T-helper 1 cell (primary cell): ENCODE measurements at regions not wholly inside any gene's neighbourhood (a gene's known extent, or its start where the extent isn't known, plus 50 kb on each side); places are given as distances from the start of the nearest gene placed in this dataset.
"Not testable (repeated sequence)": the region's sequence is repeated elsewhere in the genome, so short reads cannot be mapped to it uniquely, and the experiment has no call there.

Experiments
- DNase-seq, 5 donors: peaks; one replicate each; pipeline ENCODE4 v3.0.0-alpha.2; 2012 to 2020

DNA sequence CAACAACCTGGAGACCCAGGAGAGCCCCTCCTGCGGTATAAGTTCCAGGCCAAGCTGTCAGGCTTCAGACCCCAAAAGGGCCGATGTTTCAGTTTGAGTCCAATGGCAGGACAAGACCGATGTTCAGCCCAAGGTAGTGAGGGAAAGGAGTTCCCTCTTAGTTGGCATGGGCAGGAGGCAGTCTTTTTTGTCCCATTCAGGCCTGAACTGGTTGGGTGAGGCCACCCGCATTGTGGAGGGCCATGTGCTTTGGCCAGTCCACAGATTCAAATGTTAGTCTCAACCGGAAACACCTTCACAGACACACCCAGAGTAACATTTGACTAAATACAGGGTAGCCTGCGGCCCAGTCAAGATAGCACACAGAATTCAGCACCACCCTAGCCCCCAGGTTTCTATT is 89.6 kb upstream of the ANKRD10 start:
- DNase-seq, result no peak

DNA sequence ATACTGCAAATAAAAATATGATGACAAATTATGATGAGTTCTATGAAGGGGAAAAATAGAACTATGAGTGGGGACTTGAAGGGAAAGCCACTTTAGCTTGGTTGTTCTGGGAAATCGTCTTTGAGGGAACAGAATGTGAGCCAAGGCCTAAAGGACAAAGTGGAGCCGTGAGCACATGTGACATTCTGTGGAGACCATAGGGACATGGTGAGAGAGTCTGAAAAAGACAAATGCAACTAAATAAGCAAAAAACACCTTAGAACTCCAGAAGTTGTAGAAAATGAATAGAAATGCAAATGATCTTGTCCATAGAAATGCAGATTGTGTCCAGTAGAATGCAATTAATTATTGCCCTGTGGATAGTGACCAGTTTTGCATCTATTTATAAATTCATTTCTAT is 86.8 kb upstream of the ANKRD10 start:
- DNase-seq, result no peak

DNA sequence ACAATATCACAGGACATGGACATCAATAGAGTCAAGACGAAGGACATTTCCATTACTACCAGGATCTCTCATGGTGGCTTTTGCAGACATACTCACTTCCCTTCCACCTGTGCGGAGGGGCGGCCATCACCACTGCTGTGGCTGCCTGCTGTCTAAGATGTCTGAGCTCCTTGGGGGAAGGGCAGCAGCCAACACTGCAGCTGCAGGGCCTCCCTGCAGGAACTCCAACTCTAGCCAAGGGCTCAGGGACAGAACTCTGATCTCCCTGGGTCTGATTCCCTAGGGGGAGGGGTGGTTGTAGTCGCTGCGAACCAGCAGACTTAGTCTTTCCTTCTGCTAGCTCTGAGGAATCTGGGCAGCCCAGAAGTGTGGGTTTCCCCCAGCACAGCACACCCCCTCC is 78.9 kb upstream of the ANKRD10 start:
- no peak for DNase-seq

DNA sequence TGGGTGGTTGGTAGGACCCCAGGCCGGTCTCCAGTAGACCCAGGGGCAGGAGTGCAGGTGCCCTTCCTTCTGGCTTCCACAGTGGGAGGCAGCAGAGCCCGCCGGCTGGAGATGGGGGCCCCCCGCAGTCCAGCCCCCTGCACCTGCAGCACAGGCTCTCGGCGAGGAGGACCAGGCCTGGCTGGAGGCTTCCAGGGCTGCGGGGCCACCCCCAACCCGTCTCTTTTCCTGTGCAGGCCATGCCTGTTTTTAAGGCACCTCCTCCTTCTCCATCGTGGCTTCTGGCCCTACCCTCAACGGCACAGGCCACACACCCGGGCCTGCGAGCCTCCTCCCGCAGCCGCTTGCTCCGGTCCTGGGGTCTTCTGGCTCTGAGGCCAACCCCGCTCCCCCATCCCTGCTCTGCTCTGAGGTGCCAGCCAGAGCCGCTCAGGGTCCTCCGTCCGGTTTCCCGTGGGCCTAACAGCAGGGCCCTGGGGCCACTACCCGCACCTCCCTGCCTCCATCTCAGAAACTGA is 77.2 kb upstream of the ANKRD10 start:
- no peak for DNase-seq

DNA sequence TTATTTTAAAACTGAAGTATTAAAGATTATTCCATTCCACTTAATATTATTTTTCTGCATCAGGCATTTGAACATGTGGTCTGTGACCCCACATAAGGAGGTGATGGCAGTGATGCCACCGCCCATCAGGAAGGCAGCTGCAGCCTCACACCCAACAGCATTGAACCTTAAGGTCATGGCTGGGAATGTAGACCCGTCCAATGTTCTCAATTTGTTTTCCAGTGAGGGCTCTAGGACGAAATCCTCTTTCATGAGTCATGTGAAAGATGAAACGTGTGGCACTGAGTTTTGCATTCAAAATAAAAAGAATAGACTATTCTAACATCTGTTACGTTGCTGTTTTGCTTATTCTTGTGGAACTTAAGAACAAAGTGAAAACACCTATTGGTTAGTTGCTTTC is 74.5 kb upstream of the ANKRD10 start:
- no peak for DNase-seq

DNA sequence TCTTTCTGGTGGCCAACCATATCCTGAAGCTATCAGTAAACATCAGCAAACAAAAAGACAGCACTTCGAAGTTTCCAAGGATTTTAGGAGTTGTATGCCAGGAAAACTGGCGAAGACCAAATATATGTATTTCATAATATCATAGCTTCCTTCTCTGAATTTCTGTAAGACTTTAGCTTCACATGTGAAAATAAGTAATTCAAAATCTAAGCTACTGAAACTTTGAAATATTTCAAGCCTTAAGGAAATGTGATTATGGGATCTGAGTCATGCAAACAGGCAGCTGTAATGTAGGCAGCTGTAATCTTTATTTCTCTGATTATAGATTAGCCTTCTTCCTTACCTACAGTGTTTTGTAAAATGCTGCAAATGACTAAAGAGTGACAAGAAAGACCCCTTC is 70.7 kb upstream of the ANKRD10 start:
- DNase-seq, result no peak

DNA sequence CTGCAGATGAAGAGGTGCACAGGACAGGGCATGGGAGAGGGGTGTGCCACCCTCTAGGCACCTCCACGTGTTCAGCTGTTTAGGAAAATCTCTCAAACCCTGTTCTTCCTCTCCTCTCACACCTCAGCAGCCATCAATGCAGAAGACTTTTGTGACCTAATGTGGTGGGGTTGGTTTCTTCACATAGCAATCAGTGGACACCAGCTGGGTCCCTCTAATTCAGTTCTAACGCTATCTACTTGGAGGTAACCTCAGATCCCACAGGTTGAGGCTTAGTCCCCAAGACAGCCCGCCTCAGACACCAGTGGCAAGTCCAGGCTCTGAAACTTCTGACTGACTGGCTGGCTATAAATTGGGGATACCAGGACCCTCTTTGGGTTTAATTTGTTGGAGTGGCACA is 69.9 kb upstream of the ANKRD10 start:
- no peak for DNase-seq

DNA sequence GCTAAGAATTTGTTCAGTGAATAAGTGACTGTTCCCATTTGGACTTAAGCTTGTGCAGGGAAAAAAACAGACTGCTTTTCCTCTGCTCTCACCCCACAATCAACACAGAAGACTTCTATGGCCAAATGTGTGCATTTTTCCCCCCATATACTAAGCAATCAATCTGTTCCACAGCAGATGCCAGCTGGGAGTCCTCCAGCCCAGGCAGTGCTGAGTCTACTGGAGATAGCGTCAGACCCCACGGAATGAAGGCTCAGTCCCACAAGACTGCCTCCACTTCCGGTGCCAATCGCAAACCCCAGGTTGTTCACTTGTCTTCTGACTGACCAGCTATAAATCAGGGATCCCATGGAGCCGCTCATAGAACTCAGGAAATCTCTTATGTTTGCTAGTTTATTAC is 69.5 kb upstream of the ANKRD10 start:
- DNase-seq, result no peak

DNA sequence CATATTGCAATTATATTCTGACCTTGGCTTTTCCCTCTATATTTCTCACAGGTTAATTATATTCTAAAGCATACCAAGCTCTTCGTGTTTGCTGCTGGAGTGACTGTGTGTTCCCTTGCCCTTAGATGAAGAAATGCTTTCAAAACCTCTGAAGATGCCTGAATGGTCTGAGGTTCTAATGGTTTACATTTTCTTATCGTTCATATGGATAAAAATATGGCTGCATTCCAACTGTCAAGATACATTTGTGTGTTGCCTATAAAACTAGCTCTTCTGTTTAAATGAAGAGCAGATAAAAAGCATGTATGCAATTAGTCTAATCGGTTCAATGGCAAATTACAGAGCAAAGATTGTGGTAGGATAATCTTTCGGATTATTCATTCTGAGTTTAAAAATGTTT is 68.4 kb upstream of the ANKRD10 start:
- DNase-seq, result no peak

DNA sequence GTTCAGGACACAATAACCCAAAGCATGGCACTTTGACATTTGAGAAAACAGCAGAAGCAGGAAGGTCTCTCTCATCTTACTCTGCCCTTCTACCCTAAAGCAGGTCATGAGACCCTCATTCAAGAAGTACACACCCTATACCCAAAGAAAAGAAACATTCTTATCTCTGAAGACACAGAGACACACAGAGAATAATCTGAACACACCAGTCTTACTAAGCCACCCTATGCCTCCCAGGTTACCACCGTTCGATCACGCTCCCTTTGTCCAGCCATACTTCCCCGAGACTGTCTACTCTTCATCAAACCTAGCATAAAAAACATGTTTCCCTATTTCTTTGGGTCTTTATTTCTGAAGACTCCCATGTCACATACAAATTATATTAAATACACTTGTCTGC is 66.5 kb upstream of the ANKRD10 start:
- DNase-seq, result no peak

DNA sequence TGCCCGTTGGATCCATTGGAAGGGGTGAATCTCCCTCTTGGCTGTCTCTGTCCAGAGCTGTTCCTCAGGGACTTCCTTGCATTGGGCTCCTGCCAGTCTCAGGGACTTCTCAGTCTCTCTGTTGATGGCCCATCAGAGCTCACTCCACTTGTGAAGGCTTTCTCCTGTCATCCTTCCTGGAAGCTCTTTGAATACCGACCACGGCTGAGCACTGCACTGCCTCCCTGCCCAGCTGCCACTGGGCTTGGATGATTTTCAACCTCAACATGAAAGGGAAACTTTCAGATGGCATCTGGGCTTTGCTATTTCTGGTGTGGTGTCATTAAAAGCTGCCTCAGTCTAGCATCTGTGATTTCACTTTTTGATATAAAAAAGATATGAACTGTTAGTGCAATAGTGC is 66.1 kb upstream of the ANKRD10 start:
- no peak for DNase-seq

DNA sequence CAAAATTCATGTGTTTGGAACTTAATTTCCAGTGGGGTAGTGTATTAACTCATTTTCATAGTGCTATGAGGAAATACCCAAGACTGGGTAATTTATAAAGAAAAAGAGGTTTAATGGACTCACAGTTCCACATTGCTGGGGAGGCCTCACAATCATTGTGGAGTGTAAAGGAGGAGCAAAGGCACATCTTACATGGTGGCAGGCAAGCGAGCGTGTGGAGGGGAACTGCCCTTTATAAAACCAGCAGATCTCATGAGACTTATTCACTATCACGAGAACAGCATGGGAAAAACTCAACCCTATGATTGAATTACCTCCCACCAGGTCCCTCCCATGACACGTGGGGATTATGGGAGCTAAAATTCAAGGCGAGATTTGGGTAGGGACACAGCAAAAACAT is 64.3 kb upstream of the ANKRD10 start:
- not testable (repeated sequence) for DNase-seq

DNA sequence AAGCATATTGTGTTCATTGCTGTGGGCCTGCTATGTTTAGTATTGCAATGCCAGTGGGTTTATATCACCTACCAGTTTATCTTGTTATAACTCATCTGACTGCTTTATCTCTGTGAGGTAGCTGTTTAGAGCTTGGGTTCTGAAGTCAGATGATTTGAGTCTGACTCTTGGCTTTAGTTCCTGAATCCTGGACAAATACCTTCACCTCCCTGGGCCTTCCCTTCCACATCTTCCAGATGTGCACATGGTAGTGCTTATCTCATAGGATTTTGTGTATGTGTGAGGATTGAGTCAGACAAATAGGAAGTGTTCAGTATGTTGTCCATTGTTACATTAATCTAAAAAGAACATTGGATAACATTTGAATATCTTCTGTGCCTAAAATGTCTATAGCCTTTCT is 63.5 kb upstream of the ANKRD10 start:
- DNase-seq, result no peak

DNA sequence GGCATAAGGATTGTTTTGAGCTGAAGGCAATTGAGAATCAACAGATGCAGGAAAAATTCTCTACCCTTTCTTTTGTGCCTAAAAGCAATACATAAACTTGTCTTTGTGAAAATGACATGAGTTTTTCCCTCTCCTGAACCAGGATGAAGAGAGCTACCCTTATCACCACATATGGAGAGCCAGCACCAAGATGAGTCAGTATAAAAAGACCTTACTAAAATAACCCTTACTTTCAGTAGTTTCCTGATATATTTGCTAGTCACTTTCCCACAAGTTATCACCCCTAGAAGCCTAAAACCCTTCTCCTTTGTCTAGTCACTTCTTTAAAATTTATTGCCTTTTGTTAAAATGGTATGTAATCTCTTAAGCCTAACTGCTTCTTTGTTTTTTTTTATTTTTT is 61.9 kb upstream of the ANKRD10 start:
- DNase-seq, result no peak

DNA sequence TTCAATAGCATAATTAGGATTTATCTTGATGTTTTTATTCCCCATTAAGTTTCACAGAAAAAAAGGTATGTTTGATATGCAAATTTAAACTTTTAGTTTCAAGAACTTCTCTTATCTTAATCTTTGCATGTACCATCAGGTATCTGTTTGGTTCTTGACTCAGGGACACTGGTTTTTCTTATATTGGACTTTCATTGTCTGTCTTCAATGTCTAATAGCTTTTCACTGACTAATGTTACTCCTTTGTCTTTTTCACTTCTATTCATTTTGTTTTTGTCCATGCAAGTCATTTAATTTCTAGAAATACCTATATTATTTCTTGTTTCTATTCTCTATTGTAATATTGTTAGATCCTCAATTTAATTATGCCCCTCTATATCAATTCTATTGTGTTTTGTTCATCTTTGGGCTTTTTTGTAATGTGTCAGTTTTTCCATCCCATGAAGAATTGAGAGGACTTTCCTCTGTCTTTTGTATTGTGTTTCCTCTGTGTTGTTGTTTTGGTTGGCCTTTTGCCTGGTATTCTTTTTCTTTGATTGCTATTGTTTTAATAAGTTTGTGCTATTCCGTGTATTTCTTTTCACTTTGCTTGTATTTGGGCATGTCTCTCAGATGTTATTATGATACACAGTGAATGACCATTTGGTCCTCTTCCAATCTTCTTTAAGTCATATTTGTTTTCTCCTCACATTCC is 58.3 kb upstream of the ANKRD10 start:
- DNase-seq, result no peak

DNA sequence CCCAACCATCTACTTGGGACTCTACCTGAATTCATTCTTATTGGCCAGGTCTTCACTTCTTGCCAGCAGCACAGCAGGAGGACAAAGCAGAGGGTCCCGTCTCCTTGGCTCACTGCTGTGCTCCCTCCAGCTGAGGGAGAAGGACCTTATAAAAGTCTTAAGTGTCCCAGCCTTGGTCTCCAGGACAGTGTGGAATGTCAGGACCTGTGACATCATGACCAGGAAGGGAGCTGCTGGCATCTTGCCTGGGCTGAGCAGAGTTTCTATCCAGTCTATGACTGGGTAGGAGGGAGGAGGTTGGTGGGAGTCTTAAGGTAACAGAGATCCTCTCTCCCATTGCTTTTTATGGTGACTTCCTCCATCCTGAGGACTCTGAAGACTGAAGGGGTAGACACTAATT is 56.6 kb upstream of the ANKRD10 start:
- DNase-seq, result no peak

DNA sequence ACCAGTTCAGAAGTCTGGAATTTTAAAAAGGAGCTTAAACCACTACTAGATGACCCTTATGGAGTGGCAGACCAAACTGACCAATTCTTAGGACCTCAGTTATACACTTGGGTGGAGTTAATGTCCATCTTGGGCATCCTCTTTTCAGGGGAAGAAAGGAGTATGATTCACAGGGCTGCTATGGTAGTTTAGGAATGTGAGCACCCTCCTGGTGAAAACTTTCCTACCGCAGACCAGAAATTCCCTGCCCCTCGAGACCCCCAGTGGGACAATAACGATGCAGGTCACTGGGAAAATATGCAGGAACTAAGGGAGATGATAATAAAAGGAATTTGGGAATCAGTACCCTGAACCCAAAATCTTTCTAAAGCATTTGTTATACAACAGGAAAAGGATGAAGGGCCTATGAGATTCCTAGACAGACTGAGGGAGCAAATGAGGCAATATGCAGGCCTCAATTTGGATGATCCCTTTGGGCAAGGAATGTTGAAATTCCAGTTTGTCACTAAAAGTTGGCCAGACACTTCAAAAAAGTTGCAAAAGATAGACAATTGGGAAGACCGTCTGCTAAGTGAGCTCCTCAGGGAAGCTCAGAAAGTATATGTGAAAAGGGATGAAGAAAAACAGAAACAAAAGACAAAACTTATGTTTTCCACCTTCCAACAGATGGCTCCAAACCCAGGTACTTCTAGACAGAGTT is 52.4 kb upstream of the ANKRD10 start:
- not testable (repeated sequence) for DNase-seq

DNA sequence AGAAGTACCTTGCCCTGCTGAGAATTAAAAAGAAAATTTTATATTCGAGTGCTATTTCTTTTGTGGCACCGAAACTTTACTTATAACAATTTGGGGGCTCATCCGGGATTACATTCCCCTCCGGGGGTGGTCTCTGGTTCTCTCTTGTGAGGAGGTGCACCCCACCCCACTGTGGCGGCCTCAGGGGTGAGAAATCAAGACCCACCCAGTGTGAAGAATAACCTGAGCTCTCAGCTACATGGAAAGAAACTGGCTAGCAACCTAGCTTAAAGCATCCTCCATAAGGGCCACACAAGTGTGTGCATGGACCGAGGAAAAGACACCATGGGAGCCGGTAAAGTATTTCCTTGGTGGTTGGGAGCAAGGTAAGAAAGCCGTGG is 50.9 kb upstream of the ANKRD10 start:
- DNase-seq, result no peak

DNA sequence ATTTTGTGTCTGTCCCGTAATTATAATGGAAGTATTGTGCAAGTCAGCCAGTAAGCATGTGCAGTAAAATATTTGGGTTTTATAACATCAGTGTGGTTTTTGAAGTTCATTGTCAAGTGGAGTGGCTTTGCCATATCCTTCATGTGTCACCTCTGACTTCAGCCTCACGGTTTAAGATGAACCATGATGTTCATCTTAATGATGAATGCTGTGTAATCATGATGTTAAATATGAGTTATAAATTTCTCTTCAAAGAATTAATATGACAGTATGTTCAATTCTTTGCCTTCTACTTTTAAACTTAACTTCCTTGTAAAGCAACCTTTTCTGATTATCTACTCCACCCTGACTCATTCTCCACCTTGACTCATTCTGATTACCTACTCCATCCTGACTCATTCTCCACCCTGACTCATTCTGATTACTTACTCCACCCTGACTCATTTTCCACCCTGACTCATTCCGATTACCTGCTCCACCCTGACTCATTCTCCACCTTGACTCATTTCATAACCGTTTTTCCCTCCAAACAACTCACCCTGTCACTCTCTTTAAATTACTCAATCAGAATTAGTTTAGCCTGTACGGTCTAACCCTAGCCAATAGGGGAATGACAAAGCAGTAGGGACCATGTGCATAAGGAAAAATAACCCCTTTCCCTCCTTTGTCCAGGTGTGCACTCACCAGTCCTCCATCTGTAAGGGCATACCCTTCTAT is 50.3 kb upstream of the ANKRD10 start:
- peak in 1 of 5 donors; percentile 95 for DNase-seq
